AG04450 (cell line): ENCODE measurements at regions not wholly inside any gene's neighbourhood (a gene's known extent, or its start where the extent isn't known, plus 50 kb on each side); places are given as distances from the start of the nearest gene placed in this dataset.
"Not testable (repeated sequence)": the region's sequence is repeated elsewhere in the genome, so short reads cannot be mapped to it uniquely, and the experiment has no call there.

Experiments
- CTCF ChIA-PET: fragments of 300-600, 350-600 bp; formaldehyde crosslinking; extraction: SDS; loops from one replicate; lab custom pipeline; 2022; ENCODE audit warnings: antibody characterized with exemption, inconsistent platforms; lab: Charles Lee
- POLR2A ChIA-PET: fragments of 350-600 bp; formaldehyde crosslinking; extraction: SDS; loops from one replicate; lab custom pipeline; 2021; ENCODE audit warnings: antibody characterized with exemption, inconsistent platforms; lab: Yijun Ruan, JAX
- DNase-seq: peaks from one replicate; pipeline ENCODE4 v3.0.0-alpha.2; 2011; ENCODE audit warnings: low read depth, low spot score
- H3K27ac ChIP-seq: one replicate; pipeline ENCODE4 v1.5.1; 2012; ENCODE audit warnings: low read depth, low read length, control low read depth
- H3K27me3 ChIP-seq: one replicate; pipeline ENCODE4 v1.6.0; 2012; ENCODE audit warnings: low read length; ENCODE audit not compliant: control insufficient read depth, insufficient read depth
- H3K4me3 ChIP-seq: 2 replicates; pipeline ENCODE4 v1.5.1; 2011; ENCODE audit warnings: mild to moderate bottlenecking, low read depth, low read length, control low read depth
- H3K9me3 ChIP-seq: 2 replicates; pipeline ENCODE4 v1.5.1; 2012; ENCODE audit warnings: low read length; ENCODE audit not compliant: control insufficient read depth, insufficient read depth
- TF ChIP-seq, protein P1 (sequence below): IDR thresholded peaks from 2 replicates; pipeline ENCODE4 v1.5.1; 2011; ENCODE audit warnings: low read depth, low read length, control low read depth, inconsistent platforms

DNA sequence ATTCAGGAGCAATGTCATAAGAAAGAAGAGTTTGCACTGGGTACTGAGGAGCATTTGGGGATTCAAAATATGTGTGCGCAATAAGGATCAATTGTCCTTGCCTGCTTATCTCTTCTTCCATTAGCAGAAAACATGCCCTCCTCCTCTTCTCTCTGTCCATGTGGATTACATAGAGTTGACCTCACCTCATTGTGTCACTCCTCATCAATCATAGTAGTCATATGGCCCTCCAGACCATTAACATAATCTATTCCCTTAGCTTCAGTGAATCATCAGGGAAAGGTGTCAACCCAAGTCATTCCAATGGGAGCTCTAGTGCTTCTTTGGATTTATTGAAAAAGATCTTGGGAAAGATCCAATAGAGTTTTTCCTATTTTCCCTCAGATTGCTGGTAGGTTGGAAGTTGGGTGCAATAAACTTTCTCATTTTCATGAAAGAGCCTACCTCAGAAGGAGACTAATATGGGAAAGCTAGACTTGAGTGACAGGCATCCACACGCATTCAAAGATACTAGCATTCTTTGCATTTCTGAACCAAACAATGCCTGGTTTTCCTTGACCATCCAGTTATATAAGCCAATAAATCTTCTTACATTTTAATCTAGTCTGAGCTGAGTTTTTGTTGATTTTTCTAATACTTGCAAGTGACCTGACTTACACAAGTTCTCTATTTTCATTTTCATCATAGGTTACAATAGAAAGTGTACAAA lies 71.5 kb upstream of the FAM13C start:
- ChIA-PET CTCF (interaction anchor here (1.2 to 2.7 kb wide), 2 partner anchors 31 to 482 kb away, joined by 3 to 13 read pairs; no protein-coding TSS in a partner anchor), POLR2A (no interaction called here)

DNA sequence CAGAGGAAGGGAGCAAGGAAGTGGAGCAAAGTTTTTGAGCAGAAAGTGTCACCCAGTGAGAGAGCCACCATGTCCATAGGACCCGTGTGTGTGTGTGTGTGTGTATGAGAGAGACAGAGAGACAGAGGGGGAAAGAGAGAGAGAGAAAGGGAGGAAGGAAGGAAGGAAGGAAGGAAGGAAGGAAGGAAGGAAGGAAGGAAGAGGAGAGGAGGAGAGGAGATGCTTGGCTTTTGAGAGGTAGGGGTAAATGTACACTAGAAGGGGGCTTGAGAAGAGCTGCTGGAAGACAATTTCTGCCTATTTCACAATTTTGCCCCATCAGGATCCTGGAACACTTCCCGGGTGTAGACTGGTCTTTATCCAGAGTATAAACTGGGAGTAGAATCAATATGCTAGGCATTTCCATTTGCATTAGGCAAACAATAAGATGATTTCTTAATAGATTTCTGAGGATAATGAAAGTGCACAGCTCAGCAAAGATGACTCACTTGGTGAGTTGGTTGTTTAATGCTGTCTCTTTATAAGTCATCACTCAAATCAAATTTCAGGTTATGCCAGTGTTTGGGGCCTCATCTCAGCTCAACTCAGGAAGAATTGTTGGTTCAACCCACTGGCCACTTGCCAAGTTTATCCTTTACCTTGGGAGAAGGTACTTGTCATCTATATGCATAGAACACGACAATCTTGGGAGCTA lies 70.0 kb upstream of the FAM13C start:
- H3K27me3 ChIP-seq, result peaks cover 4% of the 10 kb centered on the region
- ChIA-PET CTCF (interaction anchor here (0.6 to 2.7 kb wide), 3 partner anchors 33 to 559 kb away, joined by 3 to 13 read pairs (median 8); no protein-coding TSS in a partner anchor), POLR2A (no interaction called here)
- DNase-seq, result no peak
- TF ChIP-seq, protein P1, sequence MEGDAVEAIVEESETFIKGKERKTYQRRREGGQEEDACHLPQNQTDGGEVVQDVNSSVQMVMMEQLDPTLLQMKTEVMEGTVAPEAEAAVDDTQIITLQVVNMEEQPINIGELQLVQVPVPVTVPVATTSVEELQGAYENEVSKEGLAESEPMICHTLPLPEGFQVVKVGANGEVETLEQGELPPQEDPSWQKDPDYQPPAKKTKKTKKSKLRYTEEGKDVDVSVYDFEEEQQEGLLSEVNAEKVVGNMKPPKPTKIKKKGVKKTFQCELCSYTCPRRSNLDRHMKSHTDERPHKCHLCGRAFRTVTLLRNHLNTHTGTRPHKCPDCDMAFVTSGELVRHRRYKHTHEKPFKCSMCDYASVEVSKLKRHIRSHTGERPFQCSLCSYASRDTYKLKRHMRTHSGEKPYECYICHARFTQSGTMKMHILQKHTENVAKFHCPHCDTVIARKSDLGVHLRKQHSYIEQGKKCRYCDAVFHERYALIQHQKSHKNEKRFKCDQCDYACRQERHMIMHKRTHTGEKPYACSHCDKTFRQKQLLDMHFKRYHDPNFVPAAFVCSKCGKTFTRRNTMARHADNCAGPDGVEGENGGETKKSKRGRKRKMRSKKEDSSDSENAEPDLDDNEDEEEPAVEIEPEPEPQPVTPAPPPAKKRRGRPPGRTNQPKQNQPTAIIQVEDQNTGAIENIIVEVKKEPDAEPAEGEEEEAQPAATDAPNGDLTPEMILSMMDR, result no peak
- no peaks in the 10 kb centered on the region for H3K9me3 ChIP-seq
- H3K27ac ChIP-seq, result no peak overlapping the region
- no peak overlapping the region for H3K4me3 ChIP-seq

More for the DNA sequence above, 71.5 kb upstream of the FAM13C start:
- no peak overlapping the region for H3K4me3 ChIP-seq
- TF ChIP-seq, protein P1, result no peak
- DNase-seq, result no peak
- no peaks in the 10 kb centered on the region for H3K9me3 ChIP-seq
- H3K27me3 ChIP-seq, result no peaks in the 10 kb centered on the region
- H3K27ac ChIP-seq, result no peak overlapping the region

DNA sequence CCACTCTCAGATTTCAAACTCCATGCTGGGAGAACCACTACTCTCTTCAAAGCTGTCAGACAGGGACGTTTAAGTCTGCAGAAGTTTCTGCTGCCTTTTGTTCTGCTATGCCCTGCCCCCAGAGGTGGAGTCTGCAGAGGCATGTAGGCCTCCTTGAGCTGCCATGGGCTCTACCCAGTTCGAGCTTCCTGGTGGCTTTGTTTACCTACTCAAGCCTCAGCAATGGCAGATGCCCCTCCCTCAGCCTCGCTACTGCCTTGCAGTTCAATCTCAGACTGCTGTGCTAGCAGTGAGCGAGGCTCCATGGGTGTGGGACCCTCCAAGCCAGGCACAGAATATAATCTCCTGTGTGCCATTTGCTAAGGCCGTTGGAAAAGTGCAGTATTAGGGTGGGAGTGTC lies 51.4 kb upstream of the FAM13C start:
- DNase-seq, H3K27me3 ChIP-seq, H3K4me3 ChIP-seq, CTCF ChIA-PET, POLR2A ChIA-PET, H3K9me3 ChIP-seq, H3K27ac ChIP-seq: not testable (repeated sequence)
